ENCODE measurements at regions not wholly inside any gene's neighbourhood (a gene's known extent, or its start where the extent isn't known, plus 50 kb on each side); places are given as distances from the start of the nearest gene placed in this dataset.

GRCh38 chr14:86515195-86515594 is 985.3 kb downstream of the FLRT2 start:
- DNase-seq (ENCODE audit: low spot score in 2 of 2), result no peak
- Histone ChIP-seq H3K27ac (no peak overlapping the region), H3K27me3 (no peaks in the 10 kb centered on the region), H3K9me3 (no peaks in the 10 kb centered on the region), H3K4me3 (no peak overlapping the region), H3K36me3 (no peaks in the 10 kb centered on the region), H3K4me1 (no peaks in the 10 kb centered on the region)
- intact Hi-C loops (cut with DNase I; ENCODE audit: low total_unique reads), result no loop called here
- no peak for TF ChIP-seq POLR2A (IDR thresholded peaks at IDR 0.05)
- no peak for TF ChIP-seq POLR2AphosphoS5 (IDR thresholded peaks at IDR 0.05)
- no peak for TF ChIP-seq CTCF (IDR thresholded peaks at IDR 0.05)

GRCh38 chr14:86513564-86513963 is 983.6 kb downstream of the FLRT2 start:
- TF ChIP-seq CTCF (IDR thresholded peaks at IDR 0.05) (no peak), POLR2A (IDR thresholded peaks at IDR 0.05) (no peak), POLR2AphosphoS5 (IDR thresholded peaks at IDR 0.05) (no peak)
- Histone ChIP-seq H3K36me3 (no peaks in the 10 kb centered on the region), H3K27ac (no peak overlapping the region), H3K27me3 (no peaks in the 10 kb centered on the region), H3K4me1 (no peaks in the 10 kb centered on the region), H3K4me3 (no peak overlapping the region), H3K9me3 (no peaks in the 10 kb centered on the region)
- intact Hi-C loops (cut with DNase I; ENCODE audit: low total_unique reads), result no loop called here
- DNase-seq (ENCODE audit: low spot score in 2 of 2), result no peak

GRCh38 chr14:86513056-86513455 is 983.1 kb downstream of the FLRT2 start:
- Histone ChIP-seq H3K4me3 (no peak overlapping the region), H3K9me3 (no peaks in the 10 kb centered on the region), H3K4me1 (no peaks in the 10 kb centered on the region), H3K27ac (no peak overlapping the region), H3K36me3 (no peaks in the 10 kb centered on the region), H3K27me3 (no peaks in the 10 kb centered on the region)
- TF ChIP-seq CTCF (IDR thresholded peaks at IDR 0.05) (no peak), POLR2AphosphoS5 (IDR thresholded peaks at IDR 0.05) (no peak)
- intact Hi-C loops (cut with DNase I; ENCODE audit: low total_unique reads), result no loop called here
- no peak for DNase-seq (ENCODE audit: low spot score in 2 of 2)

GRCh38 chr14:86510491-86510890 is 980.5 kb downstream of the FLRT2 start:
- no peak for DNase-seq (ENCODE audit: low spot score in 2 of 2)

GRCh38 chr14:86505808-86506207 is 975.9 kb downstream of the FLRT2 start:
- DNase-seq (ENCODE audit: low spot score in 2 of 2), result no peak
- H3K9me3 ChIP-seq, result no peaks in the 10 kb centered on the region
- H3K36me3 ChIP-seq, result no peaks in the 10 kb centered on the region
- no peak for TF ChIP-seq CTCF (IDR thresholded peaks at IDR 0.05)
- no peak for TF ChIP-seq POLR2A (IDR thresholded peaks at IDR 0.05)
- no peak for TF ChIP-seq POLR2AphosphoS5 (IDR thresholded peaks at IDR 0.05)
- H3K4me1 ChIP-seq, result no peaks in the 10 kb centered on the region
- intact Hi-C loops (cut with DNase I; ENCODE audit: low total_unique reads), result no loop called here
- no peak overlapping the region for H3K4me3 ChIP-seq
- H3K27ac ChIP-seq, result no peak overlapping the region
- no peaks in the 10 kb centered on the region for H3K27me3 ChIP-seq

More at GRCh38 chr14:86510491-86510890, 980.5 kb downstream of the FLRT2 start:
- no peak overlapping the region for H3K27ac ChIP-seq
- H3K4me3 ChIP-seq, result no peak overlapping the region
- TF ChIP-seq POLR2AphosphoS5 (IDR thresholded peaks at IDR 0.05) (no peak), CTCF (IDR thresholded peaks at IDR 0.05) (no peak), POLR2A (IDR thresholded peaks at IDR 0.05) (no peak)
- H3K36me3 ChIP-seq, result no peaks in the 10 kb centered on the region
- no peaks in the 10 kb centered on the region for H3K4me1 ChIP-seq
- no peaks in the 10 kb centered on the region for H3K9me3 ChIP-seq
- no peaks in the 10 kb centered on the region for H3K27me3 ChIP-seq
- intact Hi-C loops (cut with DNase I; ENCODE audit: low total_unique reads), result no loop called here

All from breast epithelium (tissue), 4 donors.